PFSK-1 (cell line): ENCODE measurements at regions not wholly inside any gene's neighbourhood (a gene's known extent, or its start where the extent isn't known, plus 50 kb on each side); places are given as distances from the start of the nearest gene placed in this dataset.

Experiments
- FOXP2 ChIP-seq: optimal IDR thresholded peaks from 2 replicates; pipeline ENCODE3; 2011; ENCODE audit warnings: borderline replicate concordance, control low read depth, inconsistent platforms; ENCODE audit not compliant: insufficient read depth; ENCODE audit errors: extremely low read length, extremely low read depth
- POLR2AphosphoS5 ChIP-seq: IDR thresholded peaks from 2 replicates; pipeline ENCODE4 v1.6.1; 2012; ENCODE audit warnings: low read depth, mild to moderate bottlenecking, control low read depth, low read length, moderate library complexity
- SIN3A ChIP-seq: IDR thresholded peaks from 2 replicates; pipeline ENCODE4 v1.6.1; 2012; ENCODE audit warnings: mild to moderate bottlenecking, low read length, moderate library complexity, borderline replicate concordance; ENCODE audit not compliant: insufficient read depth
- TAF1 ChIP-seq: IDR thresholded peaks from 2 replicates; pipeline ENCODE4 v1.6.1; 2012; ENCODE audit warnings: low read length, control low read depth, borderline replicate concordance; ENCODE audit not compliant: insufficient read depth
- TF ChIP-seq, protein P1 (sequence below), 2 experiments: IDR thresholded peaks; 2 replicates each; pipeline versions ENCODE4 v1.6.1 to v1.8.0; 2011 to 2012; ENCODE audit warnings: low read depth in 2 of 2, low read length in 2 of 2, control low read depth in 1 of 2, inconsistent platforms in 1 of 2, mild to moderate bottlenecking in 1 of 2, moderate library complexity in 1 of 2; ENCODE audit not compliant: insufficient read depth in 1 of 2

DNA sequence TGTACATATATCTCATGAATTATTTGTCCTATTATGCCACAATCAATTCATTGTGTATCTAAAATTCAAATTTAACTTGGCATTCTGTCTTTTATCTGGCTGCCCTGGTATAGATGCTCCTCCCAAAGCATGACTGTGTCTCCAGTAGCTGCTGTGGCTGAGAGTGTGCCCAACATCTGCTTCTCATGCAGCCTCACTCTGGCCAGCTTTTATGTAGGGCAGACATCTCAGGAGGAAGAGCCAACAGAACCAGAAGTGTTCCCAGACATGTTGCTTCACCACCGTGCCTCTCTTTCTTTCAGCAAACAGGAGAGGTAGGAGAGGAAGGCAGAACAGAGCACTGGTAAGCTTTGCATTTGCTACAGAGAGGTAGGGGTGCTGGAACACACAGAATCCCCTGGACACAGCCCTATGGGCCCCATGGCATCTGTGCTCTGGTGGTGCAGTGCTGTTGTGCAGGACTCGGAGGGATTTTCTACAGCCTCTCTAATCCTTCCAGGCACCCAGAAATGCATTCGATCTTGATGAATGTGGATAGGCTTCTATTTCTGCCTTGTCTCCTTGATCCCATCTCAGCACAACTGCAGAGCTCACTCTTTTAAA, 637.1 kb downstream of the UTRN start:
- no peak for TF ChIP-seq SIN3A
- no peak for TF ChIP-seq POLR2AphosphoS5
- TF ChIP-seq FOXP2 = no peak
- TF ChIP-seq, protein P1, sequence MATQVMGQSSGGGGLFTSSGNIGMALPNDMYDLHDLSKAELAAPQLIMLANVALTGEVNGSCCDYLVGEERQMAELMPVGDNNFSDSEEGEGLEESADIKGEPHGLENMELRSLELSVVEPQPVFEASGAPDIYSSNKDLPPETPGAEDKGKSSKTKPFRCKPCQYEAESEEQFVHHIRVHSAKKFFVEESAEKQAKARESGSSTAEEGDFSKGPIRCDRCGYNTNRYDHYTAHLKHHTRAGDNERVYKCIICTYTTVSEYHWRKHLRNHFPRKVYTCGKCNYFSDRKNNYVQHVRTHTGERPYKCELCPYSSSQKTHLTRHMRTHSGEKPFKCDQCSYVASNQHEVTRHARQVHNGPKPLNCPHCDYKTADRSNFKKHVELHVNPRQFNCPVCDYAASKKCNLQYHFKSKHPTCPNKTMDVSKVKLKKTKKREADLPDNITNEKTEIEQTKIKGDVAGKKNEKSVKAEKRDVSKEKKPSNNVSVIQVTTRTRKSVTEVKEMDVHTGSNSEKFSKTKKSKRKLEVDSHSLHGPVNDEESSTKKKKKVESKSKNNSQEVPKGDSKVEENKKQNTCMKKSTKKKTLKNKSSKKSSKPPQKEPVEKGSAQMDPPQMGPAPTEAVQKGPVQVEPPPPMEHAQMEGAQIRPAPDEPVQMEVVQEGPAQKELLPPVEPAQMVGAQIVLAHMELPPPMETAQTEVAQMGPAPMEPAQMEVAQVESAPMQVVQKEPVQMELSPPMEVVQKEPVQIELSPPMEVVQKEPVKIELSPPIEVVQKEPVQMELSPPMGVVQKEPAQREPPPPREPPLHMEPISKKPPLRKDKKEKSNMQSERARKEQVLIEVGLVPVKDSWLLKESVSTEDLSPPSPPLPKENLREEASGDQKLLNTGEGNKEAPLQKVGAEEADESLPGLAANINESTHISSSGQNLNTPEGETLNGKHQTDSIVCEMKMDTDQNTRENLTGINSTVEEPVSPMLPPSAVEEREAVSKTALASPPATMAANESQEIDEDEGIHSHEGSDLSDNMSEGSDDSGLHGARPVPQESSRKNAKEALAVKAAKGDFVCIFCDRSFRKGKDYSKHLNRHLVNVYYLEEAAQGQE (IDR thresholded peaks at IDR 0.05; ENCODE audit: insufficient read depth in 1 of 2, low read depth in 2 of 2, low read length in 2 of 2) = no peak
- TF ChIP-seq TAF1 = no peak

DNA sequence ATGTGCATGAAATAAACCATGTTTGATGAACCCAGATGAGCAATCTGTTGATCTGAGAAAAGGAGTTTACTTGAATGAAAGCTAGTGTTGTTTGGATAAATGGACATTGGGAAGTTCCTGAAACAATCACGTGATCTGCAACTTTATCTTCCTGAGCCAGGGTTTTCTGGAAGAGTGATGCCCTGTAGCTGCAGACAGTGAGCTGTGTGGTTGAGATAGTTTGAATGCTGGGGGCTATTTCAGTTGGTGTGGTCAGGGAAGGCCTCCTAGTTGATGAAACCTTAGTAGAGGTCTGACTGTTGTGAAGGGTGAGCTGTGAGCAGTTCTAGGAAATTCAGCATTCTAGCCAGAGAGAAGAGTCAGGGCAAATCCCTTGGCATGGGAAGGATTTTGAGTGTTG, 643.7 kb downstream of the UTRN start:
- TF ChIP-seq POLR2AphosphoS5 = no peak
- TF ChIP-seq, protein P1 (IDR thresholded peaks at IDR 0.05; ENCODE audit: insufficient read depth in 1 of 2, low read depth in 2 of 2, low read length in 2 of 2) = no peak
- no peak for TF ChIP-seq SIN3A
- no peak for TF ChIP-seq FOXP2
- TF ChIP-seq TAF1 = no peak

DNA sequence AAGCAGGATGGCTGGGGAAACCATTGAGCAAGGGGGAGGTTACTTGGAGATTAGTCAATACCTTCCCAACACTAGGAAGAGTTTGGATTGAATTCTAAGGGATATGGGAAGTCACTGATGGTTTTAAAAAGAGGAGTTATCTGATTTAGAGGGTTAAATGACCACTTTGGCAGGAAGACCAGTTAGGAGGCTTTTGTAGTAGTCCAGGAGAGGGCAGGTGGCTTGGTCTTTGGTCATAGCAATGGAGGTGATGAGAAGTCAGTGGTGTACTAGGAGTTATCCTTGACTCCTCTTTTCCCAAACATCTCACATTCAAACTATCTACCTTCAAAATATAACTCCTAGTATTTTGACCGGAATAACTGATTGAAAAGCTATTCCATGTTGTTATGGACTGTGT, 644.1 kb downstream of the UTRN start:
- no peak for TF ChIP-seq FOXP2
- TF ChIP-seq SIN3A = no peak
- TF ChIP-seq POLR2AphosphoS5 = no peak
- TF ChIP-seq, protein P1 (IDR thresholded peaks at IDR 0.05; ENCODE audit: insufficient read depth in 1 of 2, low read depth in 2 of 2, low read length in 2 of 2) = no peak
- no peak for TF ChIP-seq TAF1

DNA sequence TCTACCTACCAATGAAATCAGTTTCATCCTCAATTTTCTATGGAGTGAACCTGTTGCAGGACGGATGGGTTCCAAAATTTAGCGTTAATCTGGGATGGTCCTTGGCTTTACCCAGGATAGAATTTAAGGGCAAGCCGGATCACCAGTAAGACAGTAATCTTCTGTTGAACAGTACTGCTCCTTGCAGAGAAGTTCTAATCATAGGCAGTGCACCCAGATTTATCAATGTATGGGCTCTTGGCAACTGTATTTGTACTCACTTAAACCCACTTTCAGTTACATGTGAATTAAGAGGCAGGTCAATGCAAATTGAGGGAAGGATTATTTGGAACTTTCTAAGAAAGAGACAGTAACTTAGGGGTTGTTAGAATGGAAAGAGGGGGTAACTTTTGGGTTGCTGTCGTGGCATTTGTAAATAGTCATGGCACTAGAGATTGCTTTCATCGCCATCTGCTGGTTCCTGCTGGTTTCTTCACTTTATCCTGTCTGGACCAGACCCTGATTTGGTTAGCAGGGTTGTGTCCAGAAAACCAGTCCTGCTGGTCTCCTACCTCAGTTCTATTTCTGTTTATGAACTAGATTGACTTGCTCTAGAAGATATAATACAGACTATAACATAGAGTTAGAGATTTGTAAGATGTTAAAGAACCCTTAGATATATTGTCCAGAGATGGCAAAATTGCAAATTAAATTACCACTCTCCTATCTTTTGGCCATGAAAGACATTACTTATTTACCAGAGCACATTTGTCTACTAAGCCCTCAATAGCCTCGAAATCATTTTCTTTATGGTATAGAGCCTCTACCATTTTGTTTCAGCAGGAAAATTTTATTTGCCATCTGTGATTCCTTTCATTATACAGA, 646.3 kb downstream of the UTRN start:
- TF ChIP-seq POLR2AphosphoS5 (no peak), FOXP2 (no peak), TAF1 (no peak), SIN3A (no peak)
- TF ChIP-seq, protein P1 (IDR thresholded peaks at IDR 0.05; ENCODE audit: insufficient read depth in 1 of 2, low read depth in 2 of 2, low read length in 2 of 2) = no peak
